ENCODE measurements at regions not wholly inside any gene's neighbourhood (a gene's known extent, or its start where the extent isn't known, plus 50 kb on each side); places are given as distances from the start of the nearest gene placed in this dataset.

- no peak for DNase-seq (ENCODE audit: low read depth)
These were observed 667.2 kb upstream of the CDH18 start for GRCh38 chr5:20655211-20655610.

DNA sequence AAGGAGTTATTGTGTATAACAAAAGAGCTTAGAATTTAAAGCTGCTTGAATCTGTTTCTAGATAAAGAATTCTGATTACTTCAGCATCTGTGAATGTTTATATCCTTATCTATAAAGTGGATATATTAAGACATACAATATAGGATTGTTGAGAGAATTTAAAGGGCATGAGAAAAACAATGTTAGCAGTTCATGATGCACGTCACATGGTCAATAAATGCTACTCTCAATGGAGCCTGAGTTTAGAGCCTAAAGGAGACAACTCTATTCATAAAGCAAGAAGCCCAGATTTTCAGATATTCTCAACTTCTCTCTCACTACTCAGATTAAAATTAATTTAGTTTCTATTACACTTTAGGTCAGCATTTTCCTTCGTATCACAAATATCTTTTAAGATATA, 666.7 kb upstream of the CDH18 start:
- no peak for DNase-seq (ENCODE audit: low read depth)

DNA sequence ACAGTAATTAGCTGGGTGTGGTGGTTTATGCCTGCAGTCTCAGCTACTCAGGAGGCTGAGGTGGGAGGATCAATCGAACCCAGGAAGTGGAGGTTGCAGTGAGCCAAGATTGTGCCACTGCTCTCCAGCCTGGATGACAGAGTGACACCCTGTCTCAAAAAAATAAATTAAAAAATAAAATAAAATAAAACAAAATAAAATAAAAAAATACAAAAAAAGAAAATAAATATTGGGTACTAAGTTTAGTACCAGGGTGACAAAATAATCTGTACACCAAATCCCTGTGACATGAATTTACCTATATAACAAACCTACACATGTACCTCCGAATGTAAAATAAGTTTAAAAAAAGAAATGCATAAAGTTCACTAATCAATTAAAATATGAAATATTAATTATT, 666.0 kb upstream of the CDH18 start:
- DNase-seq (ENCODE audit: low read depth): no peak

DNA sequence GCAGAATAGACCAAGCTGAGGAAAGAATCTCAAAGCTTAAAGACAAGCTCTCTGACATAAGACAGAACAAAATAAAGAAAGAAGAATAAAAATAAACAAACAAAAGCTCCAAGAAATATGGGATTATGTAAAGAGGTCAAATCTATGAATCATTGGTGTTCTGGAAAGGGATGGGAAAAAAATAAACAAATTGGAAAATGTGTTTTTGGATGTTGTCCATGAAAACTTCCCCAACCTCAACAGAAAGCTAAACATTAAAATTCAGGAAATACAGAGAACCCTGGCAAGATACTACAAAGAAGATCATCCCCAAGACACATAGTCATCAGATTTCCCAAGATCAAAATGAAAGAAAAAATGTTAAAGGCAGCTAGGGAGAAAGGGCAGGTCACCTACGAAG, 662.0 kb upstream of the CDH18 start:
- DNase-seq (ENCODE audit: low read depth): no peak

- DNase-seq (ENCODE audit: low read depth): no peak
These were observed 661.0 kb upstream of the CDH18 start for GRCh38 chr5:20648981-20649380.

GRCh38 chr5:20636686-20637085, 648.7 kb upstream of the CDH18 start:
- no peak for DNase-seq (ENCODE audit: low read depth)

DNA sequence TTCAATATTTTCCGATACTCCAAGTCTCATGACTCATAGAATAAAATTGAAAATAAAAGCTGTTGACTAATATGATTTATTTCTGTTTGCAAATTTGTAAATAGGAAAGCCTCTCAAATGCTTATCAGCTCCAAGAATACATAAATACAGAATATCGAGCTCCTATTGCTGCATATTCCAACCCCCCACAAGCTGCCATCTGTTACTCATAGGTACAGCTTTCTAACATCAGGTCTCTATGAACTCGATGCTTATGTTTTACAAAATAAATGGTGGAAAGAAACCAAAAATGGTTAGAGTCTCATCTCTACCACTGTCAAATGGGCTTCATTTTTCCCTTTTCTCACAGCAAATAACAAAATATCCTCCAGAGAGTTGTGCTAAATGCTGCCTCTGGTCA, 631.6 kb upstream of the CDH18 start:
- DNase-seq (ENCODE audit: low read depth): no peak

- DNase-seq (ENCODE audit: low read depth): no peak
These were observed 630.3 kb upstream of the CDH18 start for GRCh38 chr5:20618340-20618739.

GRCh38 chr5:20617841-20618240, 629.8 kb upstream of the CDH18 start:
- DNase-seq (ENCODE audit: low read depth): no peak

DNA sequence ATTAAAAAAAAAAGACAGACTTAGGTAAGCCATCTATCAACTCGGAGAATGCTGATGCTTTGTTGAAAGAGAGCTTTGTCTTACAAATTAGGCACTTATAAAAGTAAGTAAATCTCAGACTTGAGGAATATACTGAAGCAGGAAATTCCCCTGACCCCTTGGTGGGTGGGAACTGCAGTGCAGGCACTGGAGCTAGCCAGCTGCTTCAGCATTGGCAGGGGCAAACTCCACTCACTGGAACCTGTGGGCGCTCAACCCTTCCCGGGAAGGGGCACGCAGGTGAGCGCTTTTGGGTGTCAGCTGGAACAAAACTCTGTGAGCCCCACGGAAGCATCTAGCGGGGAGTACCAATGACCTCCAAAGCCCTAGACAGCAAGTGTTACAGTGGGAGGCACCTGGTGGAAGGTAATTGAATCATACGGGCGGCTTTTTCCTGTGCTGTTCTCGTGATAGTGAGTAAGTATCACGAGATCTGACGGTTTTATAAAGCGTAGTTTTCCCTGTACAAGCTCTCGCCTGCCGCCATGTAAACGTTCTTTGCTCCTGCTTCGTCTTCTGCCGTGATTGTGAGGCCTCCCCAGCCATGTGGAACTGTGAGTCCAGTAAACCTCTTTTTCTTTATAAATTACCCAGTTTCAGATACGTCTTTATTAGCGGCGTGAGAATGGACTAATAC, 628.0 kb upstream of the CDH18 start:
- peak; percentile 79 for DNase-seq (ENCODE audit: low read depth)

- DNase-seq (ENCODE audit: low read depth): no peak
These were observed 623.6 kb upstream of the CDH18 start for GRCh38 chr5:20611620-20612019.

GRCh38 chr5:20610681-20611080, 622.7 kb upstream of the CDH18 start:
- no peak for DNase-seq (ENCODE audit: low read depth)

GRCh38 chr5:20609126-20609525, 621.1 kb upstream of the CDH18 start:
- DNase-seq (ENCODE audit: low read depth): no peak

DNA sequence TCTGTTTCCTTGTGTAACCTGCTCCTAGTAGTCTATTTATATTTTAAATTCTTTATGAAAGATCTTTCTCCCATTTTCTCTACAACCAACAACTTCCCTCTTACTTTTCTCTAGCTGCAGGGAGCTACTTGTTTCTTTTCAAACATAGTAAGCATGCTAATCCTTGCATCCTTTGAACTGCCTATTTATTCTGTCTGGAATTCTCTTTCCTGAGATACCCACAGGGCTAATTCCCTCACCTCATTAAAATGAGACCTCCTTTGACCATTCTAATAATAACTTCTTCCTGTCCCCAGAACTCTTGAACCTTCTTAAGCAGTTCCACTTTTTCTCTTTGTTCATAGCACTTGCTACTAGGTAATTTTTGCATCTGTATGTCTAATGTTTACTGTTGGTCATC, 620.6 kb upstream of the CDH18 start:
- DNase-seq (ENCODE audit: low read depth): no peak

- DNase-seq (ENCODE audit: low read depth): no peak
These were observed 617.9 kb upstream of the CDH18 start for GRCh38 chr5:20605732-20606525.

- DNase-seq (ENCODE audit: low read depth): no peak
These were observed 617.0 kb upstream of the CDH18 start for GRCh38 chr5:20604992-20605391.

- DNase-seq (ENCODE audit: low read depth): peak; percentile 90
These were observed 613.7 kb upstream of the CDH18 start for GRCh38 chr5:20601678-20602100.

DNA sequence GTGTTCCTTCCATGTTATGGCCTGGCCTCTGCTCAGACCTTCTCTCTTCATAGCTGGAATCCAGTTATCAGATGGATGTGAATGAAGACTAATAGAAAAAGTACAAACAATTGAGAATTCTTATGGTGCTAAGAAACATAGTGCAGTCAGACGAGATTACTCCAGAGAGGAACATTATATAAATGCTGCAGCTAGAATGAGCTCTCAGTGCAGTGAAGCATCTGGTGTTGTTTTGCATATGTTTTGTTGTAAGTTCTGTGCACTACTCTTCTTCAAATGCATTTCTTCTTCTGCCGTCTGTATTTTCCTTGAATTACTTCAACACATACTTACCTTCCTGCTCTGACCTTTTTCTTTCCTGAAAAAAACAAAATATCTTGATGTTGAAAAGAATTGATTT, 602.4 kb upstream of the CDH18 start:
- DNase-seq (ENCODE audit: low read depth): no peak

DNA sequence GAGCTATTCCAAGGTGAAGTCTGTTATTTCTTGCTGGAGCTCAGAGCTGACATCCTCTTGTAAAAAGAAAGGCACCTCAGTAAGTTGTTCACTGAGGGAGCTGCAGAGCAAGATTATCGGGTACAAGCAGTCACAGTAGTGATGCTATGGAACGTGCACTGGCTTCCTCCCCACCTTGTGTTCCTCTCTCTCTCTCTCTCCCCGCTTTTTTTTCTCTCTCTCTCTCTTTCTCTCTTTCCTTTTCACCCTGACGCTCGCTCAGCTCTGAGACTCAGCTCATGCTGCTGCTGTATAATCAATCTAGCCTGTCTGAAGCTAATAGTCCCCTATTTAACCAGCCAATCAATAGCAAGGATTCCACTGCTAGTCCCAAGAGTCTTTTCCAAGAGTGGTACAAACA, 587.6 kb upstream of the CDH18 start:
- no peak for DNase-seq (ENCODE audit: low read depth)

DNA sequence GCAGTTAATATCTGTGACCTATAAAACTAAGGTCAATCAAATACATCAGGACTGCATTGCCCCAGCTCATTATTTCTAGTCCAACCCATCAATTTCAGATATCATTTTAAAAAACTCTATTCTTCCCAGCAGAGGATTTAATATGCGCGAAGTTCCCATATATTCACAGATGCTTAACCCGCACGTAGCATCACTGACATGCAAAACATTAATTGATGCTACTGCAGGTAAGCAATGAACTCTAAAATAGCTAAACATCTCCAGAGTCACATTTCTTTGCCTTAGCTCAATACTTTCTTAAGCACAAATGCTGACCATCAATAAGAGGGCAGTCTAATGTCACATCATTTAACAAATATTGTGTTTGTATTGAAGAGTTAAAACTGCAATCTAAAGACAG, 586.6 kb upstream of the CDH18 start:
- DNase-seq (ENCODE audit: low read depth): no peak

- DNase-seq (ENCODE audit: low read depth): peak; percentile 49
These were observed 584.6 kb upstream of the CDH18 start for GRCh38 chr5:20572614-20573013.

GRCh38 chr5:20570486-20570885, 582.5 kb upstream of the CDH18 start:
- no peak for DNase-seq (ENCODE audit: low read depth)

DNA sequence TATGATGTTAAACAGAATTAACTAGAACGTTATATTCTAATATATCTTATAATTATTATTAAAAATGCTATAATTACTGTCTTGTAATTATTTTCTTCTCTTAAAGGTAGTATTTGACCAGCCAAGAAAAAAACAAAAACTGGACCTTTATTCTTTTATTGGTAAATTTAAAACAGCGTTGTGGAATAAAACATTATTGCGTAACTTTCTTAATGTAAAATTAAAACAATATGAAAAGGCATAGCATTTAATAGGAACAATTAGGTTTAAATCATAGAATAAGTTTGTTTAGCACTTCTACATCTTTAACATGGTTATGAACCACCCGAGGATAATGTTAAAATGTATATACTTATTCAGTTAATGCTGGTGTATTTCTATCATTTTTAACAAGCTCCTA, 574.5 kb upstream of the CDH18 start:
- DNase-seq (ENCODE audit: low read depth): no peak

- DNase-seq (ENCODE audit: low read depth): no peak
These were observed 571.8 kb upstream of the CDH18 start for GRCh38 chr5:20559845-20560244.

Data from Daoy (cell line).